ENCODE measurements at regions not wholly inside any gene's neighbourhood (a gene's known extent, or its start where the extent isn't known, plus 50 kb on each side); places are given as distances from the start of the nearest gene placed in this dataset.

- DNase-seq = no peak
- no peaks in the 10 kb centered on the region for H3K36me3 ChIP-seq
- no peaks in the 10 kb centered on the region for H3K4me1 ChIP-seq
- H3K4me3 ChIP-seq = no peak overlapping the region
- H3K27ac ChIP-seq = no peak overlapping the region
- ATAC-seq = no peak
- no peaks in the 10 kb centered on the region for H3K9me3 ChIP-seq
- intact Hi-C loops (cut with DNase I) = no loop called here
- no peaks in the 10 kb centered on the region for H3K27me3 ChIP-seq (ENCODE audit: low read depth)
- TF ChIP-seq CTCF (IDR thresholded peaks at IDR 0.05) = no peak
Measured at GRCh38 chr1:219682788-219683187, 69.9 kb upstream of the ZC3H11B start.

- ATAC-seq (no peak), DNase-seq (no peak)
- Histone ChIP-seq H3K36me3 (no peaks in the 10 kb centered on the region), H3K9me3 (no peaks in the 10 kb centered on the region), H3K4me1 (no peaks in the 10 kb centered on the region), H3K27me3 (ENCODE audit: low read depth) (no peaks in the 10 kb centered on the region), H3K4me3 (no peak overlapping the region), H3K27ac (no peak overlapping the region)
- intact Hi-C loops (cut with DNase I) = no loop called here
- no peak for TF ChIP-seq CTCF (IDR thresholded peaks at IDR 0.05)
Measured at GRCh38 chr1:219681876-219682275, 69.0 kb upstream of the ZC3H11B start.

DNA sequence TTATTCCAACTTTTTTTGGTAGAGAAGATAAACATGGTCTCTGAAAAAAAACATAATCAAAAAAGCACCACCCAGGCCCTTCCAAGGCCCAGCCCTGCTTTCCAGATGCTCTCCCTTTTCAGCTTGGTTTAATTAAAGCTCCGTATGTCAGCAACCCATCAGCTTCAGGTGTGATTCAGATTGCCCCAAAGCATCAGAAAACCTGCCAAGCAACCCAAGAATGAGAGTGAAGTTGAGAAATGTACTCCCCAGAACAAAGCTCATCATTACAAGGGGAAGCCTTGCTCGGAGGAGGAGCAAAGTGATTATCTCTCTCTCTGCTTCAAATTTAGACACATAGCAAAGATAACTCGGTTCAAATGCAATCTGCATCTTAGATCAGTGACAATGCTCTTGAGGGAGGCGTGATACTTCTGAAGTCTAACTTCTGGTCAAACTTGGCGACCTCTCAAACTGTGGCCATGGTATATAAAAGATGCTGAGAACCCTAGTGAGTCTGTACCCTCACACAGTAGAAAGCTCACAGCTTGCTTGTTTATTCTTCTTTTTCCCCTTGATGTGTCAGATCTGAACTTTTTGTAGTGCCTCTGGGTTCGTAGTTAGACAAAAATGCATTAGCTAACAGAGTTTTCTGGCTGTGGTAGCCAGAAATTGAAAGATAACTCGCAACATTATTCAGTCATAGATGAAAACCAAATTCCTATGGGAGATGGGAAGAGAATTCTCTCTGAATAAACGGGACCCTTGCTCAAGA is 63.3 kb upstream of the ZC3H11B start:
- no peak for ATAC-seq
- no peaks in the 10 kb centered on the region for H3K4me1 ChIP-seq
- no peak for DNase-seq
- no peak for TF ChIP-seq CTCF (IDR thresholded peaks at IDR 0.05)
- no peak overlapping the region for H3K27ac ChIP-seq
- intact Hi-C loops (cut with DNase I) = no loop called here
- H3K27me3 ChIP-seq (ENCODE audit: low read depth) = no peaks in the 10 kb centered on the region
- no peak overlapping the region for H3K4me3 ChIP-seq
- no peaks in the 10 kb centered on the region for H3K36me3 ChIP-seq
- H3K9me3 ChIP-seq = no peaks in the 10 kb centered on the region

DNA sequence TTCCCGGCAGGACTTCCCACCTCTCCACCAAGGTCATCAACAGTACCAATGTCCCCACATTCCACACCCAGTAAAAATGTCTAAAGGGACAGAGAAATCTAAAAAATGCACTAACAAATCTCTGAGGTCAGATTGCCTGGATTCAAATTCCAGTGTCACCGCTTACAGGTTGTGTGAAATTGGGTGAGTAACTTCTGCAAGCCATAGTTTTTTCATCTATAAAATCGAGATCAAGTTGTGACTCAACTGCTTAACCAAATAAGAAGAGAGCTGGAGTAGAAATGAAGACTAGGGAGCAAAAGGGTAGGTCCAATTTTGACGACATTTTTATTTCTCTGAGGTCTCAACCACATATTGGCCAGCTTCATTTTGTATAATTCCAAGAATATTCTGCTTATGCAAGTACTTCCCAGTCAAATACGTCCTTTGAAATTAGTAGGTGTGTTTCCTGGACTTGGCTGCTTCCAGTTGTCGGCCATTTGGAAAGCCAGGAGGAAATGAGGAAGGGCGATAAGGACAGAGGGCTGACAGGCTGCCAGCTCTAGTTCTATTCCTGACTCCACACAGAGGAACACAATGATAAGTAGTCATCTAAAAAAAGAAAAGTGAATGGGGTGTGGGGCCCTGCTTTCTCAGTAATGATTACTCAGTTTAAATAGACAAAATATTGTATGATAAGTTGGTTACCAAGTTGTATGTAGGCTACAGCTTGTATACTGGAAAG is 57.7 kb upstream of the ZC3H11B start:
- no peaks in the 10 kb centered on the region for H3K9me3 ChIP-seq
- ATAC-seq = no peak
- no peak for DNase-seq

GRCh38 chr1:219669556-219669955 is 56.7 kb upstream of the ZC3H11B start:
- intact Hi-C loops (cut with DNase I) = no loop called here
- DNase-seq = no peak

More for the DNA sequence above, 57.7 kb upstream of the ZC3H11B start:
- H3K27ac ChIP-seq = no peak overlapping the region
- TF ChIP-seq CTCF (IDR thresholded peaks at IDR 0.05) = no peak
- intact Hi-C loops (cut with DNase I) = no loop called here
- no peaks in the 10 kb centered on the region for H3K4me1 ChIP-seq
- no peaks in the 10 kb centered on the region for H3K27me3 ChIP-seq (ENCODE audit: low read depth)
- no peak overlapping the region for H3K4me3 ChIP-seq
- H3K36me3 ChIP-seq = no peaks in the 10 kb centered on the region

More at GRCh38 chr1:219669556-219669955, 56.7 kb upstream of the ZC3H11B start:
- TF ChIP-seq CTCF (IDR thresholded peaks at IDR 0.05) = no peak
- no peak overlapping the region for H3K27ac ChIP-seq
- H3K4me3 ChIP-seq = no peak overlapping the region
- no peak for ATAC-seq
- no peaks in the 10 kb centered on the region for H3K9me3 ChIP-seq
- H3K27me3 ChIP-seq (ENCODE audit: low read depth) = no peaks in the 10 kb centered on the region
- no peaks in the 10 kb centered on the region for H3K36me3 ChIP-seq
- H3K4me1 ChIP-seq = no peaks in the 10 kb centered on the region
